Fibroblast of lung (primary cell): ENCODE measurements at regions not wholly inside any gene's neighbourhood (a gene's known extent, or its start where the extent isn't known, plus 50 kb on each side); places are given as distances from the start of the nearest gene placed in this dataset.

ENCODE experiments used
- CTCF ChIP-seq, 2 donors: IDR thresholded peaks in 1 of 2; conservative IDR thresholded peaks in 1 of 2; 1 replicate in 1 of 2; 2 replicates in 1 of 2; pipeline ENCODE4 v1.5.1; 2011 to 2012; ENCODE audit warnings: low read length in 2 of 2, control low read depth in 1 of 2, inconsistent platforms in 1 of 2, low read depth in 1 of 2, mild to moderate bottlenecking in 1 of 2
- EZH2 ChIP-seq: IDR thresholded peaks from 2 replicates; pipeline ENCODE4 v1.5.1; 2012; ENCODE audit warnings: low read length, control low read depth, mild to moderate bottlenecking; ENCODE audit errors: missing control alignments

GRCh38 chr1:232499188-232499587, 130.7 kb downstream of the SIPA1L2 start:
- no peak for TF ChIP-seq CTCF (conservative IDR thresholded peaks at IDR 0.05 in 1 of 2, IDR thresholded peaks at IDR 0.05 in 1 of 2; ENCODE audit: low read depth in 1 of 2, low read length in 2 of 2)
- no peak for TF ChIP-seq EZH2
